Cerebellar cortex (tissue), 1 donor: ENCODE measurements at regions not wholly inside any gene's neighbourhood (a gene's known extent, or its start where the extent isn't known, plus 50 kb on each side); places are given as distances from the start of the nearest gene placed in this dataset.
"Not testable (repeated sequence)": the region's sequence is repeated elsewhere in the genome, so short reads cannot be mapped to it uniquely, and the experiment has no call there.

Experiments
- DNase-seq: peaks from one replicate; pipeline ENCODE4 v3.0.0-alpha.2; 2015; ENCODE audit warnings: low spot score

GRCh38 chr2:239568601-239569000 lies 167.8 kb upstream of the HDAC4 start:
- no peak for DNase-seq

DNA sequence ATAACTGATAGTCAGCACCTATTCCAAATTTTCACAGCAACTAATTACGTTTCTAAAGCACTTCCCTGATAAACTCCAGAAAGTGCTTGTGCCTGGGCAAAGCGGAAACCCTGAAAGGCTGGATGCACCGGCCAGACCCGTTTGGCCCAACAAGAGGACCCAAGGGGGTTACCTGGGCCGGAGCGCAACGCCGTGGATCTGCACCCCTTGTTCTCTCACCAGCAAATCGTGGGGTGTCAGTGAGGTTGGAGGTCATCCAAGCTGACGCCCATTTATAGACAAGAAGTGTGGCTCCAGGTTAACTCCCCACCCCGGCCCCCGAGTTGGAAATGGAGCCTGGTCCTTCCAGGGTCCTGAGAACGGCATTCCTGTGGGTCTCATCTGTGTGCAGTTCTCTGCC lies 167.0 kb upstream of the HDAC4 start:
- no peak for DNase-seq

DNA sequence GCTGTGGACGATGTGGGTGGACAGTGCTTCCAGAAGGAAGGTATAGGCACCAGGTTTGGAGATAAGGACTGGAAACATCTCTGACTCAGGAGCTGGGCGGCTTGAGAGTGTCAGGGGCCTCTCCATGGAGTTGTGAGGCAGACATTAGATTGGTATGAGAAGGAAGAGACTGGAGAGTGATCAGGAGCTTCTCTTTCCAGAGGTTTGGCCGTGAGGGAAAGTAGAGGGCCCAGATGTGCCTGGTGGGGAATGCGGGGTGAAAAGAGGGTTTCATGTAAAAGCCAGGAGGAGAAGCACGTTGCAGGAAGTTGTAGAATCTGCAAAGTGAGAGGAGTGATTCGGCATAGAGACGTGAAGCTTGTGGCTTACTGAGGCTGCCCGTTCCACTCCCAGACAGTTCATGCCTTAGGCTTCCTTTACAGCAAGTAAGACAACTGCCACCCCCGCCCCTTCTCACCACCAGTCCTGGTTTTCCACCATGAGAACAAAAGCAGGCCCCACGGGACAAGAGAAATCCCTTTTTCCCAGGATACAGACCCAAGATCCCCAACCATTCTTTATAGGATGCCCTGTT lies 166.3 kb upstream of the HDAC4 start:
- DNase-seq: no peak

DNA sequence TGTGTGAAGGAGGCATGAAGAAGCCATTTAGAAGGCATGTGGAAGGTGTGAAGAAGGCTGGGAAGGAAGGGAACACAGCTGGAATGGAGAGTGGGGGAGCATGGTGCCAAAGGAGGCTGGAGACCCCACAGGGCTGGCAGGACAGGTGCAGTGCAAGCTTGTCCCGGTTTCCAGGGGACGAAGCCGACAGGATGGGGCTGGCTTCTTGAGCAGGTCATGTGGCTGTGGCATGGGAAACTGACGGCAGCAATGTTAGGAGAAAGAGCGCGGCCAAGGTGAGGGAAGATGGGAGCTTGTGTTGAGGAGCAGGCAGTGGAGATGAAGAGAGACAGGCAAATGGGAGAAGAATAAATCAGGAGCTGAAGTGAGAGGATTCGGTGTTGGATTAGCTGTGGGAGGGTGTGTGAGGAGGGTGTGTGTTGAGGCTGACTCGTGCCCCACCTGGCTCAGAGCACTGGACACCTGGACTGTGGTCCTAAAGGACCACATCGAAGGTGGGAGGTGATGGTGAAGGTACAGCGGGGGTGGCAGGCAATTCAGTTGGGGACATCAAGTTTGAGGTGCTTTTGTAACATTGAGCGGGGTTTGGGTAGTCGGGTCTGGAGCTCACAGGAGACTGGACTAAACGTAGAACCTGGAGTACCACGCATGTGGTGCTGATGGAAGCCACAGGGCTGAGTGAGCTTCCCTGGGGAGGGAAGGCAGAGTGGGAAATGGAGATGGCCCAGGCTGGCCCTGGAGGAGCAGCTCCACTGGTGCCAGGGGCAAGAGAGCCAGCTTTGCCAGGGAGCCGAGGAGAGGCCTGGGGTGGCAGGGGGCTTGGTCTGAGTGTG lies 165.6 kb upstream of the HDAC4 start:
- DNase-seq: no peak

DNA sequence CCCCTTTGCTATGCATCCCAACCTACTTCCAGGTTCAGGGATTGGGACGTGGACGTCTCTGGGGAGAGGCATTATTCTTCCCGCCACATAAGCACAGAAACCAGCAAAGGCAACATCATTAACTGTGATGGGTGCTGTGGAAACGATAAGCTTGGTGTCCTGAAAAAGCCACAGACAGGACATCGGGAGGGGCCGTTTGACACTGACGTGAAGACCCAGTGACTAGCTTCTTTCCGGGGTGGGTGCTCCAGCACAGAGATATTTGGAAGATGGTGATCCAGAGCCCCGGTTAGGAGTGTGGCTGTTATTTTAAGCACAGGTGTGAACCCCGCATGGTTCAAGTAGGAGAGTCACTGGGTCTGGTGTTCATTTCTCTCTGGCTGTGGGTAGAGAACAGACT lies 163.8 kb upstream of the HDAC4 start:
- DNase-seq: no peak

GRCh38 chr2:239563561-239563960 lies 162.7 kb upstream of the HDAC4 start:
- no peak for DNase-seq

DNA sequence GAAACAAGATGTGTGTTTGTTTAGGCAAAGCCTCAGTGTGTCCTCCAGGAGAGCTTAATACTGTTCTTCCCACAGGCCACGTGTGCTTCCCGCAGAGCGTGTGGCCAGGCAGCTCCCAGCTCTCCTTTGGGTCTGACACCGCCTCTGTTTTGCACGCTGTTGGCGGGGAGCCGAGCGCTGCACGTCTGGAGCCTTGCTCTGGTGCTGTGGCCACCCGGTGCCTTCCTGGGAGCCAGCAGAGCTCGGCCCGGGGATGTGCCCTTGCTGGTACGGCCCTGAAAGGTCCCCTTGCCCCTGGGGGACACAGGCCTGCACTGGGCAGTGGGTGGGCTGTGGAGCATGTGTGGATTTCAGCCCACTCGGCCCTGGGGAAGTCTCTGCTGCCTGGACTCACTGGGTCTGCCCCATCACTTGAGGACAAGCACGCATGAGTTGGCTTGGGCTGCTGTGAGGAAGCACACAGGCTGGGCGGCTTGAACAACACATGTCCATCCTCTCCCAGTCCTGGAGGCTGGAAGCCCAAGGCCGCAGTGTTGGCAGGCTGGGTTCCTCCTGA lies 160.7 kb upstream of the HDAC4 start:
- DNase-seq: no peak

DNA sequence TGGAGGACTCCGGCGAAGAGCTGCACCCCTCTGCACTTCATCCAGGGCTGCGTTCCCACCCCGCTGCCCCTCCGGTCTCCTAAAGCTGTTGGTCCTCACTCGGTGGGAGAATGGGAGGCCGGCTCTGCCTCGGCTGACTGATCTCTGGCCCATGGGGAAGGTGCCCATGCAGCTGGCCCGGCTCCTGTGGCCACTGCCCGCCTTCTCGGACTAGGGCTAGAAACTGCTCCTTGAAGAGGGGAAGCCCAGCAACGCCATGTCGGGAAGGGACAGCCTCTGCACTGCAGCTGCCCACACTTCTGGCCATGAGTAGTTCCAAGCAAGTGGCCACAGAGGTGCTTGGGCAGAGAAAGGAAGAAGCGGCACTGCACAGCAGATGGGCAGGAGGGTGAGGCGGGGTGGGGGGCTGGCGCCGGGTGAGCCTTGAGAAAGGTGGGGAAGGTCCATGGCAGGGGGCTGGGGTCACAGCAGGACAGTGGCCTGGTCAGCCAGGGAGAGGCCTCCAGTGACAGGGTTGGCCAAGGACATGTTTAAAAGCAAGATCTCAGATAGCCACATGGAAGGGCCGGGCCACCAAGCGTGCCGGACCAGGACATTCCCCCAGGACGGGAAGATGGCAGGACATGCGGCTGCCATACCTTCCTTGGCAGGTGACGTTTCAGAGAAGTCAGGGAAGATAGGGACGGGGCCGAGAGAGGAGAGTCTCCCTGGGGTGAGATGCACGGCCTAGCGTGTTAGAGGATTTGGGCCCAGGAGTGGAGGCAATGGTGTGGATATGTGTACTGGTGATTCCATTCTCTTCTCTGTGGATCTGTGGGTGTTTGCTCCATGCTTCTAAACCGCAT lies 158.8 kb upstream of the HDAC4 start:
- no peak for DNase-seq

GRCh38 chr2:239558661-239559060 lies 157.8 kb upstream of the HDAC4 start:
- DNase-seq: no peak

GRCh38 chr2:239557516-239557915 lies 156.7 kb upstream of the HDAC4 start:
- DNase-seq: no peak

DNA sequence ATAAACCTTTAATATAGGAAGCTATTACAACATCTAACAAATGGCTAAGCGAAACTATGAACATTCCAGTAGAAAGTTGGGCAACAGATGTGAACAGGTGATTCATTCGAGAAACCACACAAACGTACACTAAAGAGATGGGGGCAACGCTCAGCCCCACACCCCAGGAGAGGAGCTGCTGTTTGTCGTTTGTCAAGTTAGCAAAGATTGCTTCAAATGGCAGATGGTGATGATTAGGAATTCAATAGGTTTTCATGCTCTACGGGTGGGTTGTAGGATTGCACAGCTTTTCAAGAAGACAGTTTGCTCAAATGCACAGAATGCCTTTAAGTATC lies 154.7 kb upstream of the HDAC4 start:
- no peak for DNase-seq

- DNase-seq: no peak
These were observed 154.1 kb upstream of the HDAC4 start for GRCh38 chr2:239554766-239555570.

- DNase-seq: no peak
These were observed 152.7 kb upstream of the HDAC4 start for GRCh38 chr2:239553376-239554000.

- no peak for DNase-seq
These were observed 151.6 kb upstream of the HDAC4 start for GRCh38 chr2:239552213-239552926.

GRCh38 chr2:239551206-239551605 lies 150.4 kb upstream of the HDAC4 start:
- DNase-seq: no peak

DNA sequence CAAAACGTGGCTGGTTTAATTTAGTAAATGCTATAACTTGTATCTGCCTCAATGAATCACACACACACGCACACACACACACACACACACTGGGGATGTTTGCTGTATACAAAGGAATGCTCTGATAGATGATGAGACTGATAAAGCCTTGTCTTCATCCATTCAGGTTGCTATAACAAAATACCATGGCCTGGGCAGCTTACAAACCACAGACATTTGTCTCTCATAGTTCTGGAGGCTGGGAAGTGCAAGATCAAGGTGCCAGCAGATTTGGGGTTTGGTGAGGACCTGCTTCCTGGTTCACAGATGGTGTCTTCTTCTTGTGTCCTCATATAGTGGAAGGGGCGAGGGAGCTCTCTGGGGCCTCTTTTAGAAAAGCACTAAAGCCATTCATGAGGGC lies 149.5 kb upstream of the HDAC4 start:
- no peak for DNase-seq

DNA sequence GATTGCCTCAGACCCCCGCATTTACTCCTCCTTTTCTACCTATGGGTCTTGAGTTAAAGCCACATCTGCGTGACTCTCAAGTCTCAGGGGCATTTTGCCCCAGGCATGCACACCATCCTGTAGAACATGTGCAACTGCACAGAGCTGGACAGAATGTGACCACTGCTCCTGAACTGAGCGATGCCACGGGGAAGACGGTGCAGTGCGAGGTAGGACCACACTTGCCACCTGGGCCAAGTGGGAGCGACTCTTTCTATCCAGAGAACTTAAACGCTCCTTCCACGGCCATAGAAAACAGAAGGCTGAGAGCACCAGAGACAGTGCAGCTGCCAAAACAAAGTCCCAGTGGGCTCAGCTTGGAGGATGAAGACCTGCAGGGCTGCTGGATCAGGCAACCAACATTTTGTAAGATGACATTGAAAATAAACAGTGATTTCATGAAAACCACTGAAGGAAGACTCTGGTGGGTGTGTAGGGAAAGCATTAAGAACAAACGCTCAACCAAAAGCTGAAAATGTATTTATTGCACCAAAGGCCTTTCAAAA lies 149.0 kb upstream of the HDAC4 start:
- no peak for DNase-seq

GRCh38 chr2:239548965-239549595 lies 148.3 kb upstream of the HDAC4 start:
- no peak for DNase-seq

GRCh38 chr2:239548451-239548871 lies 147.6 kb upstream of the HDAC4 start:
- DNase-seq: no peak

DNA sequence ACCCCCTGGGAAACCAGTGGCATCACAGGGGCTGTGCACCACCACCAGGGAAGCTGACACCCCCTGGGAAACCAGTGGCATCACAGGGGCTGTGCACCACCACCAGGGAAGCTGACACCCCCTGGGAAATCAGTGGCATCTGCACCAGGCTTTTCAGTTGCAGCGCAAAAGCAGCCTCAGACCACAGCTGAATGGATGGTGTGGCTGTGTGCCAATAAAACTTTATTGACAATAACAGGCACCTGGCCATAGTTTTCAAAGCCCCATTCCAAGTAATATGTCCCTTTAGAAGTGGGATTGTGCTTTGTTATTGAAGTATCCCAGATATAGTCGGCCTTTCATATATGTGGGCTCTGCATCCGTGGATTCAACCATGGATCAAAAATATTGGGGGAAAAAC lies 146.3 kb upstream of the HDAC4 start:
- DNase-seq: not testable (repeated sequence)
